ENCODE measurements at regions not wholly inside any gene's neighbourhood (a gene's known extent, or its start where the extent isn't known, plus 50 kb on each side); places are given as distances from the start of the nearest gene placed in this dataset.
"Not testable (repeated sequence)": the region's sequence is repeated elsewhere in the genome, so short reads cannot be mapped to it uniquely, and the experiment has no call there.

- no peak for DNase-seq (ENCODE audit: extremely low read depth, low read depth, low spot score)
These were observed 153.3 kb upstream of the ZSWIM2 start for GRCh38 chr2:187002242-187002641.

- DNase-seq (ENCODE audit: extremely low read depth, low read depth, low spot score): no peak
These were observed 152.3 kb upstream of the ZSWIM2 start for GRCh38 chr2:187001248-187001647.

GRCh38 chr2:186995092-186995491 lies 146.1 kb upstream of the ZSWIM2 start:
- no peak for DNase-seq (ENCODE audit: extremely low read depth, low read depth, low spot score)

GRCh38 chr2:186992597-186992996 lies 143.6 kb upstream of the ZSWIM2 start:
- no peak for DNase-seq (ENCODE audit: extremely low read depth, low read depth, low spot score)

- no peak for DNase-seq (ENCODE audit: extremely low read depth, low read depth, low spot score)
These were observed 142.9 kb upstream of the ZSWIM2 start for GRCh38 chr2:186991766-186992417.

GRCh38 chr2:186984966-186985365 lies 136.0 kb upstream of the ZSWIM2 start:
- no peak for DNase-seq (ENCODE audit: extremely low read depth, low read depth, low spot score)

GRCh38 chr2:186984481-186984880 lies 135.5 kb upstream of the ZSWIM2 start:
- DNase-seq (ENCODE audit: extremely low read depth, low read depth, low spot score): no peak

- no peak for DNase-seq (ENCODE audit: extremely low read depth, low read depth, low spot score)
These were observed 132.0 kb upstream of the ZSWIM2 start for GRCh38 chr2:186980787-186981550.

GRCh38 chr2:186980117-186980442 lies 131.1 kb upstream of the ZSWIM2 start:
- no peak for DNase-seq (ENCODE audit: extremely low read depth, low read depth, low spot score)

GRCh38 chr2:186979439-186980116 lies 130.6 kb upstream of the ZSWIM2 start:
- no peak for DNase-seq (ENCODE audit: extremely low read depth, low read depth, low spot score)

GRCh38 chr2:186977433-186978045 lies 128.6 kb upstream of the ZSWIM2 start:
- no peak for DNase-seq (ENCODE audit: extremely low read depth, low read depth, low spot score)

GRCh38 chr2:186976329-186976728 lies 127.4 kb upstream of the ZSWIM2 start:
- DNase-seq (ENCODE audit: extremely low read depth, low read depth, low spot score): no peak

GRCh38 chr2:186972281-186972970 lies 123.5 kb upstream of the ZSWIM2 start:
- no peak for DNase-seq (ENCODE audit: extremely low read depth, low read depth, low spot score)

- DNase-seq (ENCODE audit: extremely low read depth, low read depth, low spot score): no peak
These were observed 119.3 kb upstream of the ZSWIM2 start for GRCh38 chr2:186968277-186968676.

- DNase-seq (ENCODE audit: extremely low read depth, low read depth, low spot score): no peak
These were observed 117.0 kb upstream of the ZSWIM2 start for GRCh38 chr2:186966015-186966414.

- no peak for DNase-seq (ENCODE audit: extremely low read depth, low read depth, low spot score)
These were observed 113.2 kb upstream of the ZSWIM2 start for GRCh38 chr2:186962085-186962747.

GRCh38 chr2:186960241-186960640 lies 111.3 kb upstream of the ZSWIM2 start:
- not testable (repeated sequence) for DNase-seq (ENCODE audit: extremely low read depth, low read depth, low spot score)

- DNase-seq (ENCODE audit: extremely low read depth, low read depth, low spot score): no peak
These were observed 110.5 kb upstream of the ZSWIM2 start for GRCh38 chr2:186959486-186959885.

- DNase-seq (ENCODE audit: extremely low read depth, low read depth, low spot score): no peak
These were observed 101.7 kb upstream of the ZSWIM2 start for GRCh38 chr2:186950694-186951093.

GRCh38 chr2:186949726-186950256 lies 100.8 kb upstream of the ZSWIM2 start:
- no peak for DNase-seq (ENCODE audit: extremely low read depth, low read depth, low spot score)
